ENCODE measurements at regions not wholly inside any gene's neighbourhood (a gene's known extent, or its start where the extent isn't known, plus 50 kb on each side); places are given as distances from the start of the nearest gene placed in this dataset.

DNA sequence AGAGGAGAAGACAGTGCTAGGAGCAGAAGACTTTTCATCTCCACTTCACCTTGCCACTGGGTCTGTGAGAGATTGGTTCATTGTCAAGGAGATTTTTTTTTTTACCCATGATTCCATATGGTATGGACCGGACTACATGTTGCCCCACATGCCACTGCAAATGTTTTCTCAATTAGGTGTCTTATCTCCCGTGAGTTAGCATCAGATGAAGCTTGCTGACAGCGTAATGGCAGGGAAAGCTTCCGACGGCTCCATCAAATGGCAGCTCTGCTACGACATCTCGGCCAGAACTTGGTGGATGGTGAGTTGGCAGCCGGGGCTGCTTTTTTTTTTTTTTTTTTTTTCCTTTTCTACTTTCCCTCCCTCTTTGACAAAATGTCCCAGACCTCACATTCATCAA lies 217.2 kb upstream of the NFIA start:
- TF ChIP-seq ZNF274 (IDR thresholded peaks at IDR 0.05; ENCODE audit: low read depth, low read length) (no peak), YY1 (IDR thresholded peaks at IDR 0.05; ENCODE audit: insufficient read depth, insufficient read length) (no peak), SUZ12 (IDR thresholded peaks at IDR 0.05; ENCODE audit: extremely low read depth, insufficient read depth, insufficient read length) (no peak)
- Histone ChIP-seq H3K4me3 (ENCODE audit: insufficient read length, low read depth) (no peak overlapping the region), H3K27me3 (ENCODE audit: insufficient read depth, insufficient read length) (no peaks in the 10 kb centered on the region), H3K4me1 (ENCODE audit: insufficient read depth, insufficient read length) (no peaks in the 10 kb centered on the region), H3K9ac (ENCODE audit: insufficient read length, low read depth) (no peak overlapping the region), H3K36me3 (ENCODE audit: insufficient read depth, insufficient read length, low read length) (no peaks in the 10 kb centered on the region), H3K9me3 (ENCODE audit: insufficient read depth, low read length) (no peaks in the 10 kb centered on the region)
- no peak for DNase-seq (ENCODE audit: low read depth, low spot score)

DNA sequence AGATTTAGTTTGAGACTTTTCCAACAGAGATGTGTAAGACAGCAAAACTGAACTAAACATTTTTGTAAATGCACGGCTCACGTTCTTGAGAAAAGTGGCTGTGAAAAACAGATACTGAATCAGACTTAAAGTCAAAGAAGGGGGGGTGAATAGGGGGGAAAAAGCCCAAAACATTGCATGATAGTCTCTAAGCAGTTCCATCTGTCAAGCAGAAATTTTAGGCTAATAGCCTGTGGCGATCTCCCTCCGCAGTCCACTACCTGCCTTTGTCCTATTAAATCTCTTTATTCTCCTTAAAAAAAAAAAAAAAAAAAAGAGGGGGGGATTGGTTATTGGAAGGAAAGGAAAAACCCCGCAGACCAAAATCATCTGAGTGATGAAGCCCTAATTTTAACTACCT lies 217.6 kb upstream of the NFIA start:
- H3K9me3 ChIP-seq (ENCODE audit: insufficient read depth, low read length), result no peaks in the 10 kb centered on the region
- TF ChIP-seq SUZ12 (IDR thresholded peaks at IDR 0.05; ENCODE audit: extremely low read depth, insufficient read depth, insufficient read length) (no peak), ZNF274 (IDR thresholded peaks at IDR 0.05; ENCODE audit: low read depth, low read length) (no peak), YY1 (IDR thresholded peaks at IDR 0.05; ENCODE audit: insufficient read depth, insufficient read length) (no peak)
- H3K36me3 ChIP-seq (ENCODE audit: insufficient read depth, insufficient read length, low read length), result no peaks in the 10 kb centered on the region
- no peak overlapping the region for H3K9ac ChIP-seq (ENCODE audit: insufficient read length, low read depth)
- no peak overlapping the region for H3K4me3 ChIP-seq (ENCODE audit: insufficient read length, low read depth)
- H3K4me1 ChIP-seq (ENCODE audit: insufficient read depth, insufficient read length), result no peaks in the 10 kb centered on the region
- DNase-seq (ENCODE audit: low read depth, low spot score), result no peak
- H3K27me3 ChIP-seq (ENCODE audit: insufficient read depth, insufficient read length), result no peaks in the 10 kb centered on the region

DNA sequence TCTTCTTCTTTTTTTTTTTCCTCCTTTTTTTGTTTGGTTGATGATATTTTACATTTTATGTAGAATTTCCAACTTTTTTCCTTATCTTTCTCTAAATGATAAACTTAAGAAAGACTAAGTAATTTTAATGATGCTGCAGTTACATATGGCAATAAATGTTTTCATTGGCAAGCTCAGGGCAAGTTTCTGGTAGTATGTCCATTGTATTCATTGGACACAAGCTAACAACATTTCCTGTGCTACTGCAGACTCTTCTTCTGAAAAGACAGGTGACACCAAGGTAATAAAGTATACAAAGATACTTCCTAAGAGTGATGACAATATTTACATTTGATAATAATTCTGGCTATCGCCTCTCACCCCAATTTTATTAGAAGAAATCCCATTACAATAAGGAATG lies 219.2 kb upstream of the NFIA start:
- Histone ChIP-seq H3K4me3 (ENCODE audit: insufficient read length, low read depth) (no peak overlapping the region), H3K9me3 (ENCODE audit: insufficient read depth, low read length) (no peaks in the 10 kb centered on the region), H3K4me1 (ENCODE audit: insufficient read depth, insufficient read length) (no peaks in the 10 kb centered on the region), H3K36me3 (ENCODE audit: insufficient read depth, insufficient read length, low read length) (no peaks in the 10 kb centered on the region), H3K27me3 (ENCODE audit: insufficient read depth, insufficient read length) (no peaks in the 10 kb centered on the region), H3K9ac (ENCODE audit: insufficient read length, low read depth) (no peak overlapping the region)
- TF ChIP-seq ZNF274 (IDR thresholded peaks at IDR 0.05; ENCODE audit: low read depth, low read length) (no peak), SUZ12 (IDR thresholded peaks at IDR 0.05; ENCODE audit: extremely low read depth, insufficient read depth, insufficient read length) (no peak), YY1 (IDR thresholded peaks at IDR 0.05; ENCODE audit: insufficient read depth, insufficient read length) (no peak)
- DNase-seq (ENCODE audit: low read depth, low spot score), result no peak

DNA sequence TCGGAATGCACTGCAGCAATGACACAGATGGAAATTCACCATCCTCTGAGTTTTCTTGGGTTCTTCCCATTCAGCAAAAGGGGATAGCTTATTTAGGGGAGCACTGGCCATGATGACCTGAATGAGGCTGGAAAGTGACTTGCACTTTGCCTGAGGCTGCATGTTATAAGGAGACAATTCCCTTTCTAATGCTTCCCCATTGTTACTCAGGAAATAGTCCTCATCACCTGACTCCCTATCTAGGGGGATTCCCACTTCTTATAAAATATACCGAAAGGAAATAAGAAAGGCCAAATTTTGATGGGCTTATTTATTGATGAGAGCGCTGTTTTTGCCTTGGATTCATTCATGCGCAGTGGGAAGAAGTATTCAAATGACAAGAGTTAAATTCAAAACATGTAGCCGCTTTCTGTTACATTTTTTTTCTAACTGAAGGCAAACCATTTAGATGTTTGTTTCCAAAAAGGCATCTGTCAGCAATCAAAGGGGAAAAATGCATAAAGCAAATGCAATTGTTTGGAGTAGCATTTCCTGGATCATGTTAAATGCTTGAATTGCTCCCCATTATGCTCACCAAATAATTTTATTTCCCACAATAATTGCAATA lies 220.3 kb upstream of the NFIA start:
- DNase-seq (ENCODE audit: low read depth, low spot score), result no peak
- H3K4me1 ChIP-seq (ENCODE audit: insufficient read depth, insufficient read length), result no peaks in the 10 kb centered on the region
- TF ChIP-seq YY1 (IDR thresholded peaks at IDR 0.05; ENCODE audit: insufficient read depth, insufficient read length), result no peak
- no peak for TF ChIP-seq ZNF274 (IDR thresholded peaks at IDR 0.05; ENCODE audit: low read depth, low read length)
- TF ChIP-seq SUZ12 (IDR thresholded peaks at IDR 0.05; ENCODE audit: extremely low read depth, insufficient read depth, insufficient read length), result no peak
- no peaks in the 10 kb centered on the region for H3K36me3 ChIP-seq (ENCODE audit: insufficient read depth, insufficient read length, low read length)
- no peak overlapping the region for H3K4me3 ChIP-seq (ENCODE audit: insufficient read length, low read depth)
- H3K9ac ChIP-seq (ENCODE audit: insufficient read length, low read depth), result no peak overlapping the region
- H3K27me3 ChIP-seq (ENCODE audit: insufficient read depth, insufficient read length), result no peaks in the 10 kb centered on the region
- no peaks in the 10 kb centered on the region for H3K9me3 ChIP-seq (ENCODE audit: insufficient read depth, low read length)

DNA sequence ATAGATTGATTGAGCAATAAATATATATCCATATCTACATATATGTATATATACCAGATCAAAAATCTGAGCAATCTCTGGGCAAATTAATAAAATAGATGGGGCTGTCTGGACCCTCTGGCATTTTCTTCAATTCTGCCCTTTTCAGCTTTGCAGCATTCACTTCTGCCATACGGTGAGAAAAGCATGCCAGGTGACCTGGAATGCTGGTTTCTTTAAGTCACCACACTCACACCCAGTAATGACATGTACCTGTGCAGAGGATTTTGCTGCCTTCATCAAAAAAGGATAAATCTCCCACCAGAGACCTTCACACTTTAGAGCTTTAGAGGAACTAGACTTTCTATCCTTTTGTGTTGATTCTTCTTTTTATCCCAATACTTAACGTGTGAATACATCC lies 223.2 kb upstream of the NFIA start:
- TF ChIP-seq YY1 (IDR thresholded peaks at IDR 0.05; ENCODE audit: insufficient read depth, insufficient read length) (no peak), ZNF274 (IDR thresholded peaks at IDR 0.05; ENCODE audit: low read depth, low read length) (no peak), SUZ12 (IDR thresholded peaks at IDR 0.05; ENCODE audit: extremely low read depth, insufficient read depth, insufficient read length) (no peak)
- Histone ChIP-seq H3K9ac (ENCODE audit: insufficient read length, low read depth) (no peak overlapping the region), H3K4me1 (ENCODE audit: insufficient read depth, insufficient read length) (no peaks in the 10 kb centered on the region), H3K27me3 (ENCODE audit: insufficient read depth, insufficient read length) (no peaks in the 10 kb centered on the region), H3K9me3 (ENCODE audit: insufficient read depth, low read length) (no peaks in the 10 kb centered on the region), H3K36me3 (ENCODE audit: insufficient read depth, insufficient read length, low read length) (no peaks in the 10 kb centered on the region), H3K4me3 (ENCODE audit: insufficient read length, low read depth) (no peak overlapping the region)
- no peak for DNase-seq (ENCODE audit: low read depth, low spot score)

DNA sequence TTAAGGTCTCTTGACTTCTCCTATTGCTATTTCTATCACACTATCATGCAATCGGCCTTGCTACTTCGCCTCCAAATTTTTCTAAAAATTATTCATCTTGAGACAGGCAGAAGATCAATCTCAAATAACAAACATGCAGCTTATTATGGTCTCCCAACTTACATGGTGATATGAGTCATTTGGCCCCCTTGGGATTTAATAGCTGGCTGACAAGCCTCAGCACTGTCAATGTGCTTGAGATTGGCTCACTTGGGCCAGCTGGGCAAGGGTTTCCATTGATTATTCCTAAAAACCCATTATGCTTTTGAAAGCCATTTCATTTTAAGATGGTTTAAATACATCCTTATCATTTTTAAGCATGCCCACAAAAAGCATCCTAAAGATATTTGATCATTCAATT lies 224.5 kb upstream of the NFIA start:
- Histone ChIP-seq H3K9ac (ENCODE audit: insufficient read length, low read depth) (no peak overlapping the region), H3K9me3 (ENCODE audit: insufficient read depth, low read length) (no peaks in the 10 kb centered on the region), H3K36me3 (ENCODE audit: insufficient read depth, insufficient read length, low read length) (no peaks in the 10 kb centered on the region), H3K4me3 (ENCODE audit: insufficient read length, low read depth) (no peak overlapping the region), H3K27me3 (ENCODE audit: insufficient read depth, insufficient read length) (no peaks in the 10 kb centered on the region), H3K4me1 (ENCODE audit: insufficient read depth, insufficient read length) (no peaks in the 10 kb centered on the region)
- TF ChIP-seq SUZ12 (IDR thresholded peaks at IDR 0.05; ENCODE audit: extremely low read depth, insufficient read depth, insufficient read length) (no peak), ZNF274 (IDR thresholded peaks at IDR 0.05; ENCODE audit: low read depth, low read length) (no peak), YY1 (IDR thresholded peaks at IDR 0.05; ENCODE audit: insufficient read depth, insufficient read length) (no peak)
- no peak for DNase-seq (ENCODE audit: low read depth, low spot score)

DNA sequence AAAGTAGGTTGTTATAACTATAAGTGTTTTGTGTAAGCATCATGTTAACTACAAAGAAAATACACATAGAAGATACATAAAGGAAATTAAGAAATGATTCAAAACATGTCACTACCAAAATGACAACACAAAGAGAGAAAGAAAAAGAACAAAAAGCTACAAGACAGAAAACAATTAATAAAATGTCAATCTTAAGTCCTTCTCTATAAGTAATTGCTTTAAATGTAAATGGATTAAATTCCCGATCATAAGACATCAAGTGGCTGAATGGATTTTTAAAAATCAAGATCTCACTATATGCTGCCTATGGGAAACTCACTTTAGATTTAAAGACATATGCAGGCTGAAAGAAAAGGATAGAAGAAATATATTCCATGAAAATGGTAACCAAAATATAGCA lies 232.3 kb upstream of the NFIA start:
- DNase-seq (ENCODE audit: low read depth, low spot score), result no peak
- no peak for TF ChIP-seq SUZ12 (IDR thresholded peaks at IDR 0.05; ENCODE audit: extremely low read depth, insufficient read depth, insufficient read length)
- TF ChIP-seq ZNF274 (IDR thresholded peaks at IDR 0.05; ENCODE audit: low read depth, low read length), result no peak
- TF ChIP-seq YY1 (IDR thresholded peaks at IDR 0.05; ENCODE audit: insufficient read depth, insufficient read length), result no peak
- H3K9me3 ChIP-seq (ENCODE audit: insufficient read depth, low read length), result peaks cover 14% of the 10 kb centered on the region; the same call in 1 of the 2 replicates

More for the DNA sequence above, 232.3 kb upstream of the NFIA start:
- Histone ChIP-seq H3K4me1 (ENCODE audit: insufficient read depth, insufficient read length) (no peaks in the 10 kb centered on the region), H3K4me3 (ENCODE audit: insufficient read length, low read depth) (no peak overlapping the region), H3K27me3 (ENCODE audit: insufficient read depth, insufficient read length) (no peaks in the 10 kb centered on the region), H3K9ac (ENCODE audit: insufficient read length, low read depth) (no peak overlapping the region), H3K36me3 (ENCODE audit: insufficient read depth, insufficient read length, low read length) (no peaks in the 10 kb centered on the region)
